MCF 10A (cell line): ENCODE measurements at regions not wholly inside any gene's neighbourhood (a gene's known extent, or its start where the extent isn't known, plus 50 kb on each side); places are given as distances from the start of the nearest gene placed in this dataset.

Source experiments
- BruUV-seq: library from RNA; stranded (reverse); fragments of 400-500 nt; replicated peaks from 2 replicates; lab custom pipeline; 2021; lab: Mats Ljungman, UMichigan
- CTCF ChIA-PET: fragments of 300-600 bp; sonication (Branson Sonifier 250); formaldehyde crosslinking; extraction: SDS; loops from one replicate; lab custom pipeline; 2021; ENCODE audit warnings: antibody characterized with exemption, inconsistent platforms; lab: Yijun Ruan, JAX
- POLR2A ChIA-PET: fragments of 300-600, 350-650 bp; sonication (Branson Sonifier 250); formaldehyde crosslinking; extraction: SDS; loops from one replicate; lab custom pipeline; 2020; ENCODE audit warnings: antibody characterized with exemption, inconsistent platforms; lab: Yijun Ruan, JAX
- DNase-seq: peaks from one replicate; pipeline ENCODE4 v3.0.0-alpha.2; 2018; ENCODE audit not compliant: unreplicated experiment
- H3K27ac Mint-ChIP-seq: one replicate; pipeline ENCODE4 v1.8.0; 2022; ENCODE audit warnings: mild to moderate bottlenecking, low read depth, mixed read lengths; ENCODE audit not compliant: unreplicated experiment
- H3K27me3 Mint-ChIP-seq: one replicate; pipeline ENCODE4 v1.8.0; 2022; ENCODE audit warnings: mixed read lengths; ENCODE audit not compliant: insufficient read depth, unreplicated experiment
- H3K36me3 Mint-ChIP-seq: one replicate; pipeline ENCODE4 v1.8.0; 2022; ENCODE audit warnings: mild to moderate bottlenecking, moderate library complexity, mixed read lengths; ENCODE audit not compliant: insufficient read depth, unreplicated experiment
- H3K4me1 Mint-ChIP-seq: one replicate; pipeline ENCODE4 v1.8.0; 2022; ENCODE audit warnings: mixed read lengths; ENCODE audit not compliant: insufficient read depth, unreplicated experiment
- H3K4me3 Mint-ChIP-seq: one replicate; pipeline ENCODE4 v1.8.0; 2022; ENCODE audit warnings: mild to moderate bottlenecking, moderate library complexity, mixed read lengths; ENCODE audit not compliant: unreplicated experiment
- H3K9me3 Mint-ChIP-seq: one replicate; pipeline ENCODE4 v1.8.0; 2022; ENCODE audit warnings: mixed read lengths; ENCODE audit not compliant: unreplicated experiment
- CTCF ChIP-seq: fragments of 200-600 bp; IDR thresholded peaks from one replicate; pipeline ENCODE4 v1.8.0; 2022; ENCODE audit warnings: antibody characterized with exemption, mild to moderate bottlenecking; ENCODE audit not compliant: unreplicated experiment
- intact Hi-C: fragments of 100-400 bp; cut with micrococcal nuclease; formaldehyde crosslinking; loops from 2 replicates; pipeline ENCODE4 v1.14.1; 2022

- CTCF ChIA-PET = interaction anchor here (0.6 kb wide), 1 partner anchor 83 kb away, joined by 3 read pairs; no protein-coding TSS in a partner anchor
- intact Hi-C loops = no loop called here
- no peak overlapping the region for H3K4me3 Mint-ChIP-seq
- no peak overlapping the region for H3K27ac Mint-ChIP-seq
- no TSS peak for BruUV-seq
- POLR2A ChIA-PET = no interaction called here
- H3K27me3 Mint-ChIP-seq = peaks cover 30% of the 10 kb centered on the region
- H3K4me1 Mint-ChIP-seq = no peaks in the 10 kb centered on the region
- H3K9me3 Mint-ChIP-seq = peaks cover 6% of the 10 kb centered on the region
- DNase-seq = no peak
- H3K36me3 Mint-ChIP-seq = no peaks in the 10 kb centered on the region
- TF ChIP-seq CTCF = no peak
Observed at GRCh38 chr20:33922224-33922623, 71.5 kb upstream of the RALY start.

- no peak overlapping the region for H3K4me3 Mint-ChIP-seq
- no peak overlapping the region for H3K27ac Mint-ChIP-seq
- CTCF ChIA-PET = interaction anchor here (1.0 kb wide), 1 partner anchor 9 kb away, joined by 3 read pairs; no protein-coding TSS in a partner anchor
- POLR2A ChIA-PET = no interaction called here
- intact Hi-C loops = no loop called here
- peaks cover 6% of the 10 kb centered on the region for H3K9me3 Mint-ChIP-seq
- no peak for DNase-seq
- no TSS peak for BruUV-seq
- no peak for TF ChIP-seq CTCF
- H3K4me1 Mint-ChIP-seq = no peaks in the 10 kb centered on the region
- H3K36me3 Mint-ChIP-seq = no peaks in the 10 kb centered on the region
- peaks cover 30% of the 10 kb centered on the region for H3K27me3 Mint-ChIP-seq
Observed at GRCh38 chr20:33923740-33924139, 70.0 kb upstream of the RALY start.

DNA sequence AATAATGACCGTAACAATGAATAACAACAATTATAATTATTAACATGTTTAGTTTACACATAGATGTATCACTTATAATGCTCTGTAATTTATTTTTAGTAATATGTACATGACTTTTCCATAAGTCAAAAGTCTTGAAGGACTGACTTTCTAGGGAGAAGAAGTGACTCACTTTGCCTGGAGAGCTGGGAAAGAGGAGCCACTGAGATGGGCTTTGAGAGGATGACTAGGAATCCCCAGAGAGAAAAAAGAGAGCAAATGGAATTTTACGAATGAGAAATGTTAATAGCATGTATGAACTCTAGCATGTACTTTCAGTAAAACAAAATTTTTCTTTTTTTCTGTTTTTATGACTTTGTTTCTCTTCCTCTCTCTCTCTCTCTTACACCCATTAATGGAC lies 67.8 kb upstream of the RALY start:
- Mint-ChIP-seq H3K36me3 (no peaks in the 10 kb centered on the region), H3K9me3 (peaks cover 6% of the 10 kb centered on the region), H3K4me3 (no peak overlapping the region), H3K27ac (no peak overlapping the region), H3K4me1 (peaks cover 5% of the 10 kb centered on the region), H3K27me3 (peaks cover 32% of the 10 kb centered on the region)
- ChIA-PET POLR2A (no interaction called here), CTCF (no interaction called here)
- no peak for TF ChIP-seq CTCF
- intact Hi-C loops = no loop called here
- no TSS peak for BruUV-seq
- no peak for DNase-seq

GRCh38 chr20:33926425-33926824 lies 67.3 kb upstream of the RALY start:
- Mint-ChIP-seq H3K9me3 (peaks cover 6% of the 10 kb centered on the region), H3K27ac (no peak overlapping the region), H3K36me3 (no peaks in the 10 kb centered on the region), H3K4me3 (no peak overlapping the region), H3K27me3 (peaks cover 36% of the 10 kb centered on the region), H3K4me1 (peaks cover 5% of the 10 kb centered on the region)
- no TSS peak for BruUV-seq
- ChIA-PET POLR2A (no interaction called here), CTCF (interaction anchor here (0.6 to 1.8 kb wide), 3 partner anchors 12 to 193 kb away, joined by 3 to 6 read pairs (median 3); no protein-coding TSS in a partner anchor)
- intact Hi-C loops = no loop called here
- TF ChIP-seq CTCF = no peak
- DNase-seq = no peak
